ENCODE measurements at regions not wholly inside any gene's neighbourhood (a gene's known extent, or its start where the extent isn't known, plus 50 kb on each side); places are given as distances from the start of the nearest gene placed in this dataset.

- DNase-seq (ENCODE audit: low spot score) = no peak
Observed at GRCh38 chr3:42037318-42037945, 53.7 kb upstream of the TRAK1 start.

- peak; percentile 28 for DNase-seq (ENCODE audit: low spot score)
Observed at GRCh38 chr3:42036483-42036823, 54.7 kb upstream of the TRAK1 start.

- DNase-seq (ENCODE audit: low spot score) = no peak
Observed at GRCh38 chr3:42035816-42036482, 55.2 kb upstream of the TRAK1 start.

GRCh38 chr3:42035007-42035406 is 56.1 kb upstream of the TRAK1 start:
- no peak for DNase-seq (ENCODE audit: low spot score)

GRCh38 chr3:42033741-42034140 is 57.4 kb upstream of the TRAK1 start:
- DNase-seq (ENCODE audit: low spot score) = no peak

GRCh38 chr3:42032693-42033349 is 58.3 kb upstream of the TRAK1 start:
- no peak for DNase-seq (ENCODE audit: low spot score)

- DNase-seq (ENCODE audit: low spot score) = no peak
Observed at GRCh38 chr3:42031808-42032480, 59.2 kb upstream of the TRAK1 start.

GRCh38 chr3:42028474-42028873 is 62.7 kb upstream of the TRAK1 start:
- no peak for DNase-seq (ENCODE audit: low spot score)

GRCh38 chr3:42027571-42027970 is 63.6 kb upstream of the TRAK1 start:
- no peak for DNase-seq (ENCODE audit: low spot score)

GRCh38 chr3:42025370-42026138 is 63.7 kb upstream of the ULK4 start:
- DNase-seq (ENCODE audit: low spot score) = peak; percentile 85

GRCh38 chr3:42024591-42025351 is 62.9 kb upstream of the ULK4 start:
- peak; percentile 45 for DNase-seq (ENCODE audit: low spot score)

- no peak for DNase-seq (ENCODE audit: low spot score)
Observed at GRCh38 chr3:42023380-42023779, 61.5 kb upstream of the ULK4 start.

GRCh38 chr3:42022355-42022754 is 60.5 kb upstream of the ULK4 start:
- no peak for DNase-seq (ENCODE audit: low spot score)

GRCh38 chr3:42020684-42021307 is 58.9 kb upstream of the ULK4 start:
- DNase-seq (ENCODE audit: low spot score) = no peak

- DNase-seq (ENCODE audit: low spot score) = no peak
Observed at GRCh38 chr3:42019953-42020260, 58.0 kb upstream of the ULK4 start.

- no peak for DNase-seq (ENCODE audit: low spot score)
Observed at GRCh38 chr3:42019144-42019952, 57.4 kb upstream of the ULK4 start.

- peak; percentile 63 for DNase-seq (ENCODE audit: low spot score)
Observed at GRCh38 chr3:42014921-42015533, 53.1 kb upstream of the ULK4 start.

GRCh38 chr3:42014458-42014920 is 52.6 kb upstream of the ULK4 start:
- peak; percentile 82 for DNase-seq (ENCODE audit: low spot score)

- DNase-seq (ENCODE audit: low spot score) = no peak
Observed at GRCh38 chr3:42013691-42014457, 52.0 kb upstream of the ULK4 start.
